GM23338 (cell line): ENCODE measurements at regions not wholly inside any gene's neighbourhood (a gene's known extent, or its start where the extent isn't known, plus 50 kb on each side); places are given as distances from the start of the nearest gene placed in this dataset.

Experiments used
- ATAC-seq: fragments of 200-7000 bp; cut with Tn5 transposase; 3 replicates; pipeline ENCODE4 v1.9.1; 2020
- DNase-seq: peaks from one replicate; pipeline ENCODE4 v3.0.0-alpha.2; 2015; ENCODE audit warnings: low spot score
- H2AFZ ChIP-seq: fragments of 200-600 bp; sonication (generic); 2 replicates; pipeline ENCODE4 v1.8.0; 2016; ENCODE audit warnings: antibody characterized with exemption, mild to moderate bottlenecking, moderate library complexity
- H3F3A ChIP-seq: fragments of 200-600 bp; sonication (generic); replicated peaks from 2 replicates; pipeline ENCODE4 v1.8.0; 2017; ENCODE audit warnings: antibody characterized with exemption, mixed run types, low read depth
- H3K27ac ChIP-seq: fragments of 200-600 bp; sonication (generic); 2 replicates; pipeline ENCODE4 v1.6.1; 2016; ENCODE audit warnings: low read depth
- H3K27me3 ChIP-seq: fragments of 200-600 bp; sonication (generic); 2 replicates; pipeline ENCODE4 v1.8.0; 2016; ENCODE audit warnings: mild to moderate bottlenecking, mixed run types, moderate library complexity; ENCODE audit not compliant: insufficient read depth
- H3K36me3 ChIP-seq: fragments of 200-600 bp; sonication (generic); 2 replicates; pipeline ENCODE4 v1.8.0; 2016; ENCODE audit warnings: mild to moderate bottlenecking; ENCODE audit not compliant: insufficient read depth
- H3K4me1 ChIP-seq: fragments of 200-600 bp; sonication (generic); 2 replicates; pipeline ENCODE4 v1.8.0; 2016; ENCODE audit warnings: mild to moderate bottlenecking, moderate library complexity; ENCODE audit not compliant: insufficient read depth
- H3K4me2 ChIP-seq: fragments of 200-600 bp; sonication (generic); 2 replicates; pipeline ENCODE4 v1.7.1; 2017; ENCODE audit warnings: mixed run types
- H3K4me3 ChIP-seq: fragments of 200-600 bp; sonication (generic); 2 replicates; pipeline ENCODE4 v1.6.1; 2016; ENCODE audit warnings: mixed run types
- H3K79me2 ChIP-seq: fragments of 200-600 bp; sonication (generic); replicated peaks from 2 replicates; pipeline ENCODE4 v1.8.0; 2017; ENCODE audit warnings: mild to moderate bottlenecking; ENCODE audit not compliant: insufficient read depth
- H3K9me2 ChIP-seq: fragments of 200-600 bp; sonication (generic); 2 replicates; pipeline ENCODE4 v1.8.0; 2017; ENCODE audit not compliant: insufficient read depth
- H4K20me1 ChIP-seq: fragments of 200-600 bp; sonication (generic); replicated peaks from 2 replicates; pipeline ENCODE4 v1.8.0; 2017; ENCODE audit warnings: mild to moderate bottlenecking; ENCODE audit not compliant: insufficient read depth
- H3K27ac Mint-ChIP-seq: 2 replicates; pipeline ENCODE4 v1.8.0; 2020; ENCODE audit warnings: inconsistent platforms, mild to moderate bottlenecking, moderate library complexity, mixed read lengths
- H3K27me3 Mint-ChIP-seq: 3 replicates; pipeline ENCODE4 v1.8.0; 2022; ENCODE audit warnings: low read depth, mild to moderate bottlenecking, moderate library complexity, mixed read lengths, inconsistent platforms; ENCODE audit not compliant: insufficient read depth, poor library complexity
- H3K36me3 Mint-ChIP-seq: 3 replicates; pipeline ENCODE4 v1.8.0; 2021; ENCODE audit warnings: low read depth, mild to moderate bottlenecking, inconsistent platforms, moderate library complexity, mixed read lengths
- H3K4me1 Mint-ChIP-seq: 3 replicates; pipeline ENCODE4 v1.8.0; 2020; ENCODE audit warnings: mild to moderate bottlenecking, inconsistent platforms, mixed read lengths
- H3K4me3 Mint-ChIP-seq: 3 replicates; pipeline ENCODE4 v1.8.0; 2021; ENCODE audit warnings: moderate library complexity, mild to moderate bottlenecking, inconsistent platforms, mixed read lengths
- H3K9me3 Mint-ChIP-seq: 3 replicates; pipeline ENCODE4 v1.8.0; 2020; ENCODE audit warnings: moderate library complexity, mild to moderate bottlenecking, inconsistent platforms, mixed read lengths
- CREB1 ChIP-seq: fragments of 250-450 bp; sonication (Bioruptor Pico); IDR thresholded peaks from 2 replicates; pipeline ENCODE4 v1.5.0; 2020; ENCODE audit warnings: low read depth, mild to moderate bottlenecking, moderate library complexity
- EZH2 ChIP-seq: fragments of 200-600 bp; sonication (generic); IDR thresholded peaks from one replicate; pipeline ENCODE4 v1.8.0; 2017; ENCODE audit warnings: antibody characterized with exemption, mild to moderate bottlenecking, low read depth; ENCODE audit not compliant: unreplicated experiment
- POLR2AphosphoS5 ChIP-seq: IDR thresholded peaks from 2 replicates; pipeline ENCODE4 v1.6.1; 2016; ENCODE audit warnings: antibody characterized with exemption, low read depth
- STAT1 ChIP-seq: IDR thresholded peaks from one replicate; pipeline ENCODE4 v1.6.1; 2016; ENCODE audit warnings: antibody characterized with exemption; ENCODE audit not compliant: unreplicated experiment
- ZNF331 ChIP-seq: fragments of 250-450 bp; sonication (Bioruptor Pico); IDR thresholded peaks from 2 replicates; pipeline ENCODE4 v1.5.0; 2020; ENCODE audit warnings: low read depth, mild to moderate bottlenecking, moderate library complexity
- TF ChIP-seq, protein P1 (sequence below): fragments of 250-450 bp; sonication (Bioruptor Pico); IDR thresholded peaks from 2 replicates; pipeline ENCODE4 v1.5.0; 2020; ENCODE audit warnings: mild to moderate bottlenecking, moderate library complexity
- TF ChIP-seq, protein P2 (sequence below): IDR thresholded peaks from one replicate; pipeline ENCODE4 v1.6.1; 2018; ENCODE audit warnings: antibody characterized with exemption; ENCODE audit not compliant: unreplicated experiment

DNA sequence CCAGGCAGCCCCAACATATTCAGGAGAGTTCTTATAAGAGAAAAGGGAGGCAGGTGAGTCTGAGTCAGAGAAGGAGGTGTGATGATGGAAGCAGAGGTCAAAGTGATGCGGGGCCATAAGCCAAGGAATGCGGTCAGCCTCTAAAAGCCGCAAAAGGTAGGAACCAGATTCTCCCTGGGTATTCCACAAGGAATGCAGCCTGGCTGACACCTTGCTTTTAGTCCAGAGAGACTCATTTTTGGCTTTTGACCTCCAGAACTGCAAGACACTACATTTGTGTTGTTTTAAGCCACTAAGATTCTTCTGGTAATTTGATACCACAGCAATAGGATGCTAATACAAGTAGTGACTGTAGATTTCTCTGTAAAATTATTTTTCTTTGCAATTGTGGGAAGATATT is 151.5 kb upstream of the EEPD1 start (continued):
- TF ChIP-seq, protein P1, sequence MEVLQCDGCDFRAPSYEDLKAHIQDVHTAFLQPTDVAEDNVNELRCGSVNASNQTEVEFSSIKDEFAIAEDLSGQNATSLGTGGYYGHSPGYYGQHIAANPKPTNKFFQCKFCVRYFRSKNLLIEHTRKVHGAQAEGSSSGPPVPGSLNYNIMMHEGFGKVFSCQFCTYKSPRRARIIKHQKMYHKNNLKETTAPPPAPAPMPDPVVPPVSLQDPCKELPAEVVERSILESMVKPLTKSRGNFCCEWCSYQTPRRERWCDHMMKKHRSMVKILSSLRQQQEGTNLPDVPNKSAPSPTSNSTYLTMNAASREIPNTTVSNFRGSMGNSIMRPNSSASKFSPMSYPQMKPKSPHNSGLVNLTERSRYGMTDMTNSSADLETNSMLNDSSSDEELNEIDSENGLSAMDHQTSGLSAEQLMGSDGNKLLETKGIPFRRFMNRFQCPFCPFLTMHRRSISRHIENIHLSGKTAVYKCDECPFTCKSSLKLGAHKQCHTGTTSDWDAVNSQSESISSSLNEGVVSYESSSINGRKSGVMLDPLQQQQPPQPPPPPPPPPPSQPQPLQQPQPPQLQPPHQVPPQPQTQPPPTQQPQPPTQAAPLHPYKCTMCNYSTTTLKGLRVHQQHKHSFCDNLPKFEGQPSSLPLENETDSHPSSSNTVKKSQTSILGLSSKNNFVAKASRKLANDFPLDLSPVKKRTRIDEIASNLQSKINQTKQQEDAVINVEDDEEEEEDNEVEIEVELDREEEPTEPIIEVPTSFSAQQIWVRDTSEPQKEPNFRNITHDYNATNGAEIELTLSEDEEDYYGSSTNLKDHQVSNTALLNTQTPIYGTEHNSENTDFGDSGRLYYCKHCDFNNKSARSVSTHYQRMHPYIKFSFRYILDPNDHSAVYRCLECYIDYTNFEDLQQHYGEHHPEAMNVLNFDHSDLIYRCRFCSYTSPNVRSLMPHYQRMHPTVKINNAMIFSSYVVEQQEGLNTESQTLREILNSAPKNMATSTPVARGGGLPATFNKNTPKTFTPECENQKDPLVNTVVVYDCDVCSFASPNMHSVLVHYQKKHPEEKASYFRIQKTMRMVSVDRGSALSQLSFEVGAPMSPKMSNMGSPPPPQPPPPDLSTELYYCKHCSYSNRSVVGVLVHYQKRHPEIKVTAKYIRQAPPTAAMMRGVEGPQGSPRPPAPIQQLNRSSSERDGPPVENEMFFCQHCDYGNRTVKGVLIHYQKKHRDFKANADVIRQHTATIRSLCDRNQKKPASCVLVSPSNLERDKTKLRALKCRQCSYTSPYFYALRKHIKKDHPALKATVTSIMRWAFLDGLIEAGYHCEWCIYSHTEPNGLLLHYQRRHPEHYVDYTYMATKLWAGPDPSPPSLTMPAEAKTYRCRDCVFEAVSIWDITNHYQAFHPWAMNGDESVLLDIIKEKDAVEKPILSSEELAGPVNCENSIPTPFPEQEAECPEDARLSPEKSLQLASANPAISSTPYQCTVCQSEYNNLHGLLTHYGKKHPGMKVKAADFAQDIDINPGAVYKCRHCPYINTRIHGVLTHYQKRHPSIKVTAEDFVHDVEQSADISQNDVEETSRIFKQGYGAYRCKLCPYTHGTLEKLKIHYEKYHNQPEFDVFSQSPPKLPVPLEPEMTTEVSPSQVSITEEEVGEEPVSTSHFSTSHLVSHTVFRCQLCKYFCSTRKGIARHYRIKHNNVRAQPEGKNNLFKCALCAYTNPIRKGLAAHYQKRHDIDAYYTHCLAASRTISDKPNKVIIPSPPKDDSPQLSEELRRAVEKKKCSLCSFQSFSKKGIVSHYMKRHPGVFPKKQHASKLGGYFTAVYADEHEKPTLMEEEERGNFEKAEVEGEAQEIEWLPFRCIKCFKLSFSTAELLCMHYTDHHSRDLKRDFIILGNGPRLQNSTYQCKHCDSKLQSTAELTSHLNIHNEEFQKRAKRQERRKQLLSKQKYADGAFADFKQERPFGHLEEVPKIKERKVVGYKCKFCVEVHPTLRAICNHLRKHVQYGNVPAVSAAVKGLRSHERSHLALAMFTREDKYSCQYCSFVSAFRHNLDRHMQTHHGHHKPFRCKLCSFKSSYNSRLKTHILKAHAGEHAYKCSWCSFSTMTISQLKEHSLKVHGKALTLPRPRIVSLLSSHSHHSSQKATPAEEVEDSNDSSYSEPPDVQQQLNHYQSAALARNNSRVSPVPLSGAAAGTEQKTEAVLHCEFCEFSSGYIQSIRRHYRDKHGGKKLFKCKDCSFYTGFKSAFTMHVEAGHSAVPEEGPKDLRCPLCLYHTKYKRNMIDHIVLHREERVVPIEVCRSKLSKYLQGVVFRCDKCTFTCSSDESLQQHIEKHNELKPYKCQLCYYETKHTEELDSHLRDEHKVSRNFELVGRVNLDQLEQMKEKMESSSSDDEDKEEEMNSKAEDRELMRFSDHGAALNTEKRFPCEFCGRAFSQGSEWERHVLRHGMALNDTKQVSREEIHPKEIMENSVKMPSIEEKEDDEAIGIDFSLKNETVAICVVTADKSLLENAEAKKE: no peak
- no peak for TF ChIP-seq CREB1 (CRISPR knock-in tag)
- no peak for TF ChIP-seq ZNF331
- TF ChIP-seq EZH2: no peak
- no peak for TF ChIP-seq STAT1

DNA sequence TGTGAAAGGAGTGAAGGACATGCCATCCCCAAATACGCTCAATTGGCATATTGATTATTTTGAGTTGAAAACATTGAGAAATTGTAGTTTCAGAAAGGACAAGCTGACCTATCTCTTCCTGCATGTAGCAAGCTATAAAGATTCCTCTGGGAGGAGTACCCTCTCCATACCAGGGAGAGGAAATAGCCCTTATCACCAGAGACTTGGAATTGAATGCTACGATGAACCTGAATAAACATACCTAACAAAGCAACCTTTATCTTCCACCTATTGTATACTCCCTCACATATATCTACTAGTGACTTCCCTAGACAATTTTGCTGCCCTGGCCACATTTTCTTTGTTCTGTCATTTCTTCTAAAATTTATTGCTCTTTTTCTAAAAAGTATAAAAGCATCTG is 150.2 kb upstream of the EEPD1 start:
- Histone ChIP-seq H3F3A (no peaks in the 10 kb centered on the region), H3K4me3 (no peak overlapping the region), H2AFZ (no peak overlapping the region), H3K27me3 (no peaks in the 10 kb centered on the region), H3K36me3 (no peaks in the 10 kb centered on the region), H4K20me1 (no peaks in the 10 kb centered on the region), H3K4me2 (no peak overlapping the region), H3K27ac (no peak overlapping the region), H3K4me1 (no peaks in the 10 kb centered on the region), H3K79me2 (no peaks in the 10 kb centered on the region), H3K9me2 (no peaks in the 10 kb centered on the region)
- no peak overlapping the region for H3K4me3 Mint-ChIP-seq
- DNase-seq (no peak), ATAC-seq (no peak)
- no peaks in the 10 kb centered on the region for H3K4me1 Mint-ChIP-seq
- H3K36me3 Mint-ChIP-seq: peaks cover 5% of the 10 kb centered on the region; the same call in 1 of the 3 replicates
- H3K27ac Mint-ChIP-seq: no peak overlapping the region
- no peaks in the 10 kb centered on the region for H3K27me3 Mint-ChIP-seq
- peaks cover 4% of the 10 kb centered on the region; the same call in 1 of the 3 replicates for H3K9me3 Mint-ChIP-seq
- TF ChIP-seq POLR2AphosphoS5 (no peak), CREB1 (CRISPR knock-in tag) (no peak)
- TF ChIP-seq, protein P2, sequence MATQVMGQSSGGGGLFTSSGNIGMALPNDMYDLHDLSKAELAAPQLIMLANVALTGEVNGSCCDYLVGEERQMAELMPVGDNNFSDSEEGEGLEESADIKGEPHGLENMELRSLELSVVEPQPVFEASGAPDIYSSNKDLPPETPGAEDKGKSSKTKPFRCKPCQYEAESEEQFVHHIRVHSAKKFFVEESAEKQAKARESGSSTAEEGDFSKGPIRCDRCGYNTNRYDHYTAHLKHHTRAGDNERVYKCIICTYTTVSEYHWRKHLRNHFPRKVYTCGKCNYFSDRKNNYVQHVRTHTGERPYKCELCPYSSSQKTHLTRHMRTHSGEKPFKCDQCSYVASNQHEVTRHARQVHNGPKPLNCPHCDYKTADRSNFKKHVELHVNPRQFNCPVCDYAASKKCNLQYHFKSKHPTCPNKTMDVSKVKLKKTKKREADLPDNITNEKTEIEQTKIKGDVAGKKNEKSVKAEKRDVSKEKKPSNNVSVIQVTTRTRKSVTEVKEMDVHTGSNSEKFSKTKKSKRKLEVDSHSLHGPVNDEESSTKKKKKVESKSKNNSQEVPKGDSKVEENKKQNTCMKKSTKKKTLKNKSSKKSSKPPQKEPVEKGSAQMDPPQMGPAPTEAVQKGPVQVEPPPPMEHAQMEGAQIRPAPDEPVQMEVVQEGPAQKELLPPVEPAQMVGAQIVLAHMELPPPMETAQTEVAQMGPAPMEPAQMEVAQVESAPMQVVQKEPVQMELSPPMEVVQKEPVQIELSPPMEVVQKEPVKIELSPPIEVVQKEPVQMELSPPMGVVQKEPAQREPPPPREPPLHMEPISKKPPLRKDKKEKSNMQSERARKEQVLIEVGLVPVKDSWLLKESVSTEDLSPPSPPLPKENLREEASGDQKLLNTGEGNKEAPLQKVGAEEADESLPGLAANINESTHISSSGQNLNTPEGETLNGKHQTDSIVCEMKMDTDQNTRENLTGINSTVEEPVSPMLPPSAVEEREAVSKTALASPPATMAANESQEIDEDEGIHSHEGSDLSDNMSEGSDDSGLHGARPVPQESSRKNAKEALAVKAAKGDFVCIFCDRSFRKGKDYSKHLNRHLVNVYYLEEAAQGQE: no peak
- TF ChIP-seq, protein P1: no peak
